ENCODE measurements at regions not wholly inside any gene's neighbourhood (a gene's known extent, or its start where the extent isn't known, plus 50 kb on each side); places are given as distances from the start of the nearest gene placed in this dataset.

GRCh38 chr10:36057731-36058130 lies 415.6 kb upstream of the FZD8 start:
- ATAC-seq (ENCODE audit: low read depth): no peak
- WGBS (ENCODE audit: insufficient coverage): 80% methylated on average over 2 of the region's 4 CpGs
- DNase-seq: no peak
- H3K27me3 ChIP-seq (replicated peaks in 1 of 4; ENCODE audit: control extremely low read depth in 1 of 4, control insufficient read depth in 3 of 4, insufficient read depth in 4 of 4, low read length in 3 of 4): no peaks in the 10 kb centered on the region
- peaks cover 0 to 1% (median 0%) of the 10 kb centered on the region in 3 donors for H3K9me3 ChIP-seq (ENCODE audit: control extremely low read depth in 1 of 3, control insufficient read depth in 2 of 3, insufficient read depth in 1 of 3, low read length in 2 of 3)
- H3K4me2 ChIP-seq (replicated peaks; ENCODE audit: low read depth, low read length, poor library complexity, severe bottlenecking): no peak overlapping the region
- H3K36me3 ChIP-seq (replicated peaks in 1 of 2; ENCODE audit: control extremely low read depth in 1 of 2, control insufficient read depth in 1 of 2, extremely low read depth in 1 of 2, insufficient read depth in 2 of 2, low read length in 1 of 2): no peaks in the 10 kb centered on the region
- Mint-ChIP-seq H3K9me3 (ENCODE audit: insufficient read depth) (peaks cover 4% of the 10 kb centered on the region), H3K4me3 (no peak overlapping the region), H3K4me1 (no peaks in the 10 kb centered on the region), H3K27me3 (no peaks in the 10 kb centered on the region), H3K27ac (no peak overlapping the region)
- H3K27ac ChIP-seq (ENCODE audit: low read length in 2 of 2): no peak overlapping the region
- H4K20me1 ChIP-seq (ENCODE audit: control insufficient read depth, insufficient read depth, low read length, poor library complexity, severe bottlenecking): no peaks in the 10 kb centered on the region
- H3K79me2 ChIP-seq (ENCODE audit: control insufficient read depth, insufficient read depth, low read length): no peaks in the 10 kb centered on the region
- no peak overlapping the region for H3K9ac ChIP-seq (ENCODE audit: low read length)
- TF ChIP-seq CTCF (IDR thresholded peaks at IDR 0.05): no peak
- no peak for TF ChIP-seq EZH2 (IDR thresholded peaks at IDR 0.05; ENCODE audit: borderline replicate concordance, insufficient read depth, low read depth, low read length, poor library complexity, severe bottlenecking)
- H3K4me1 ChIP-seq (ENCODE audit: control insufficient read depth in 2 of 2, insufficient read depth in 2 of 2, low read length in 2 of 2): no peaks in the 10 kb centered on the region
- ChIA-PET POLR2A (no interaction called here), CTCF (no interaction called here)
- H2AFZ ChIP-seq (ENCODE audit: insufficient read depth, low read depth, low read length, poor library complexity, severe bottlenecking): no peak overlapping the region
- intact Hi-C loops (cut with micrococcal nuclease): no loop called here
- no peak overlapping the region for H3K4me3 ChIP-seq (ENCODE audit: control extremely low read depth in 1 of 5, extremely low read depth in 1 of 5, insufficient read depth in 1 of 5, low read depth in 2 of 5, low read length in 4 of 5)

GRCh38 chr10:36057180-36057579 lies 415.1 kb upstream of the FZD8 start:
- H3K4me1 ChIP-seq (ENCODE audit: control insufficient read depth in 2 of 2, insufficient read depth in 2 of 2, low read length in 2 of 2): no peaks in the 10 kb centered on the region
- no peak overlapping the region for H3K4me2 ChIP-seq (replicated peaks; ENCODE audit: low read depth, low read length, poor library complexity, severe bottlenecking)
- H3K27me3 ChIP-seq (replicated peaks in 1 of 4; ENCODE audit: control extremely low read depth in 1 of 4, control insufficient read depth in 3 of 4, insufficient read depth in 4 of 4, low read length in 3 of 4): no peaks in the 10 kb centered on the region
- ChIA-PET POLR2A (no interaction called here), CTCF (no interaction called here)
- peaks cover 0 to 1% (median 0%) of the 10 kb centered on the region in 3 donors for H3K9me3 ChIP-seq (ENCODE audit: control extremely low read depth in 1 of 3, control insufficient read depth in 2 of 3, insufficient read depth in 1 of 3, low read length in 2 of 3)
- no peaks in the 10 kb centered on the region for H3K4me1 Mint-ChIP-seq
- H3K4me3 Mint-ChIP-seq: no peak overlapping the region
- no peak overlapping the region for H3K9ac ChIP-seq (ENCODE audit: low read length)
- no peaks in the 10 kb centered on the region for H3K79me2 ChIP-seq (ENCODE audit: control insufficient read depth, insufficient read depth, low read length)
- no peak overlapping the region for H2AFZ ChIP-seq (ENCODE audit: insufficient read depth, low read depth, low read length, poor library complexity, severe bottlenecking)
- WGBS (ENCODE audit: insufficient coverage): 64% methylated on average over 2 of the region's 4 CpGs
- no peaks in the 10 kb centered on the region for H3K36me3 ChIP-seq (replicated peaks in 1 of 2; ENCODE audit: control extremely low read depth in 1 of 2, control insufficient read depth in 1 of 2, extremely low read depth in 1 of 2, insufficient read depth in 2 of 2, low read length in 1 of 2)
- H3K27ac Mint-ChIP-seq: no peak overlapping the region
- ATAC-seq (ENCODE audit: low read depth) (no peak), DNase-seq (no peak)
- peaks cover 4% of the 10 kb centered on the region for H3K9me3 Mint-ChIP-seq (ENCODE audit: insufficient read depth)
- H3K27ac ChIP-seq (ENCODE audit: low read length in 2 of 2): no peak overlapping the region
- H3K4me3 ChIP-seq (ENCODE audit: control extremely low read depth in 1 of 5, extremely low read depth in 1 of 5, insufficient read depth in 1 of 5, low read depth in 2 of 5, low read length in 4 of 5): no peak overlapping the region
- H4K20me1 ChIP-seq (ENCODE audit: control insufficient read depth, insufficient read depth, low read length, poor library complexity, severe bottlenecking): no peaks in the 10 kb centered on the region
- no peak for TF ChIP-seq EZH2 (IDR thresholded peaks at IDR 0.05; ENCODE audit: borderline replicate concordance, insufficient read depth, low read depth, low read length, poor library complexity, severe bottlenecking)
- no peak for TF ChIP-seq CTCF (IDR thresholded peaks at IDR 0.05)
- H3K27me3 Mint-ChIP-seq: no peaks in the 10 kb centered on the region
- intact Hi-C loops (cut with micrococcal nuclease): no loop called here

All from B cell (primary cell).